Activated T-cell treated with anti-CD3 and anti-CD28 coated beads, Interleukin-2, amount 50 U/mL, for 24 hours (primary cell): ENCODE measurements at regions not wholly inside any gene's neighbourhood (a gene's known extent, or its start where the extent isn't known, plus 50 kb on each side); places are given as distances from the start of the nearest gene placed in this dataset.
A peak's percentile ranks its signal among the peaks of the same experiment; 100 is the strongest.

Source experiments
- DNase-seq: peaks from one replicate; pipeline ENCODE4 v3.0.0-alpha.2; 2020
- H3K27ac Mint-ChIP-seq: 2 replicates; pipeline ENCODE4 v1.8.0; 2020; ENCODE audit warnings: mild to moderate bottlenecking, mixed read lengths
- H3K27me3 Mint-ChIP-seq: 2 replicates; pipeline ENCODE4 v1.8.0; 2020; ENCODE audit warnings: mixed read lengths
- H3K36me3 Mint-ChIP-seq: 2 replicates; pipeline ENCODE4 v1.8.0; 2020; ENCODE audit warnings: low read depth, mixed read lengths
- H3K4me1 Mint-ChIP-seq: 2 replicates; pipeline ENCODE4 v1.8.0; 2020; ENCODE audit warnings: low read depth, mixed read lengths
- H3K4me3 Mint-ChIP-seq: 2 replicates; pipeline ENCODE4 v1.8.0; 2020; ENCODE audit warnings: mild to moderate bottlenecking, moderate library complexity, mixed read lengths
- H3K9me3 Mint-ChIP-seq: 2 replicates; pipeline ENCODE4 v1.8.0; 2020; ENCODE audit warnings: mixed read lengths

GRCh38 chr6:6908121-6908520 lies 199.6 kb upstream of the RREB1 start:
- Mint-ChIP-seq H3K27me3 (peaks cover 37% of the 10 kb centered on the region), H3K4me1 (no peaks in the 10 kb centered on the region), H3K4me3 (no peak overlapping the region), H3K36me3 (no peaks in the 10 kb centered on the region), H3K9me3 (no peaks in the 10 kb centered on the region), H3K27ac (no peak overlapping the region)
- no peak for DNase-seq

- Mint-ChIP-seq H3K9me3 (no peaks in the 10 kb centered on the region), H3K4me3 (no peak overlapping the region), H3K36me3 (no peaks in the 10 kb centered on the region), H3K27me3 (peaks cover 46% of the 10 kb centered on the region), H3K4me1 (no peaks in the 10 kb centered on the region), H3K27ac (no peak overlapping the region)
- DNase-seq: no peak
These were observed 198.7 kb upstream of the RREB1 start for GRCh38 chr6:6909111-6909510.

GRCh38 chr6:6910734-6911295 lies 196.9 kb upstream of the RREB1 start:
- DNase-seq: no peak
- H3K27me3 Mint-ChIP-seq: peaks cover 52% of the 10 kb centered on the region
- H3K27ac Mint-ChIP-seq: no peak overlapping the region
- H3K4me1 Mint-ChIP-seq: peaks cover 4% of the 10 kb centered on the region
- H3K9me3 Mint-ChIP-seq: no peaks in the 10 kb centered on the region
- no peaks in the 10 kb centered on the region for H3K36me3 Mint-ChIP-seq
- no peak overlapping the region for H3K4me3 Mint-ChIP-seq

GRCh38 chr6:6911391-6911790 lies 196.4 kb upstream of the RREB1 start:
- H3K4me3 Mint-ChIP-seq: no peak overlapping the region
- no peak for DNase-seq
- H3K36me3 Mint-ChIP-seq: no peaks in the 10 kb centered on the region
- H3K4me1 Mint-ChIP-seq: peaks cover 10% of the 10 kb centered on the region
- H3K9me3 Mint-ChIP-seq: no peaks in the 10 kb centered on the region
- H3K27ac Mint-ChIP-seq: no peak overlapping the region
- peaks cover 54% of the 10 kb centered on the region for H3K27me3 Mint-ChIP-seq

- Mint-ChIP-seq H3K4me3 (no peak overlapping the region), H3K36me3 (no peaks in the 10 kb centered on the region), H3K27me3 (peaks cover 47% of the 10 kb centered on the region), H3K4me1 (peaks cover 23% of the 10 kb centered on the region), H3K9me3 (no peaks in the 10 kb centered on the region), H3K27ac (no peak overlapping the region)
- no peak for DNase-seq
These were observed 194.7 kb upstream of the RREB1 start for GRCh38 chr6:6912817-6913744.

- no peak overlapping the region for H3K27ac Mint-ChIP-seq
These were observed 192.5 kb upstream of the RREB1 start for GRCh38 chr6:6915219-6915618.

GRCh38 chr6:6915813-6916547 lies 191.8 kb upstream of the RREB1 start:
- DNase-seq: no peak
- Mint-ChIP-seq H3K9me3 (no peaks in the 10 kb centered on the region), H3K27ac (no peak overlapping the region), H3K4me3 (no peak overlapping the region), H3K27me3 (peaks cover 49% of the 10 kb centered on the region), H3K36me3 (no peaks in the 10 kb centered on the region), H3K4me1 (peaks cover 32% of the 10 kb centered on the region)

More at GRCh38 chr6:6915219-6915618, 192.5 kb upstream of the RREB1 start:
- no peak for DNase-seq
- Mint-ChIP-seq H3K4me1 (peaks cover 31% of the 10 kb centered on the region), H3K27me3 (peaks cover 43% of the 10 kb centered on the region), H3K36me3 (no peaks in the 10 kb centered on the region), H3K9me3 (no peaks in the 10 kb centered on the region), H3K4me3 (no peak overlapping the region)

GRCh38 chr6:6916598-6916997 lies 191.2 kb upstream of the RREB1 start:
- Mint-ChIP-seq H3K27me3 (peaks cover 55% of the 10 kb centered on the region), H3K36me3 (no peaks in the 10 kb centered on the region), H3K27ac (no peak overlapping the region), H3K4me3 (no peak overlapping the region), H3K9me3 (no peaks in the 10 kb centered on the region), H3K4me1 (peaks cover 32% of the 10 kb centered on the region)
- no peak for DNase-seq

- Mint-ChIP-seq H3K4me1 (peaks cover 32% of the 10 kb centered on the region), H3K36me3 (no peaks in the 10 kb centered on the region), H3K9me3 (no peaks in the 10 kb centered on the region), H3K27me3 (peaks cover 43% of the 10 kb centered on the region), H3K27ac (peak overlapping the region; percentile 35), H3K4me3 (no peak overlapping the region)
- DNase-seq: peak; percentile 75
These were observed 189.4 kb upstream of the RREB1 start for GRCh38 chr6:6918216-6918983.

GRCh38 chr6:6919173-6919572 lies 188.6 kb upstream of the RREB1 start:
- peaks cover 41% of the 10 kb centered on the region for H3K27me3 Mint-ChIP-seq
- H3K9me3 Mint-ChIP-seq: no peaks in the 10 kb centered on the region
- peaks cover 32% of the 10 kb centered on the region for H3K4me1 Mint-ChIP-seq
- H3K27ac Mint-ChIP-seq: no peak overlapping the region
- no peak for DNase-seq
- no peak overlapping the region for H3K4me3 Mint-ChIP-seq
- no peaks in the 10 kb centered on the region for H3K36me3 Mint-ChIP-seq

GRCh38 chr6:6920114-6920986 lies 187.4 kb upstream of the RREB1 start:
- no peak overlapping the region for H3K27ac Mint-ChIP-seq

GRCh38 chr6:6920987-6921313 lies 186.8 kb upstream of the RREB1 start:
- DNase-seq: no peak
- no peak overlapping the region for H3K4me3 Mint-ChIP-seq
- H3K4me1 Mint-ChIP-seq: peaks cover 27% of the 10 kb centered on the region
- H3K27me3 Mint-ChIP-seq: peaks cover 37% of the 10 kb centered on the region
- no peaks in the 10 kb centered on the region for H3K9me3 Mint-ChIP-seq
- H3K27ac Mint-ChIP-seq: no peak overlapping the region
- no peaks in the 10 kb centered on the region for H3K36me3 Mint-ChIP-seq

More at GRCh38 chr6:6920114-6920986, 187.4 kb upstream of the RREB1 start:
- no peaks in the 10 kb centered on the region for H3K36me3 Mint-ChIP-seq
- no peak for DNase-seq
- peaks cover 38% of the 10 kb centered on the region for H3K27me3 Mint-ChIP-seq
- no peak overlapping the region for H3K4me3 Mint-ChIP-seq
- no peaks in the 10 kb centered on the region for H3K9me3 Mint-ChIP-seq
- peaks cover 32% of the 10 kb centered on the region for H3K4me1 Mint-ChIP-seq

- no peaks in the 10 kb centered on the region for H3K36me3 Mint-ChIP-seq
- H3K4me1 Mint-ChIP-seq: peaks cover 19% of the 10 kb centered on the region
- H3K9me3 Mint-ChIP-seq: no peaks in the 10 kb centered on the region
- H3K27me3 Mint-ChIP-seq: peaks cover 40% of the 10 kb centered on the region
- no peak overlapping the region for H3K27ac Mint-ChIP-seq
- no peak overlapping the region for H3K4me3 Mint-ChIP-seq
- no peak for DNase-seq
These were observed 185.6 kb upstream of the RREB1 start for GRCh38 chr6:6922166-6922565.
